C4-2B (cell line): ENCODE measurements at regions not wholly inside any gene's neighbourhood (a gene's known extent, or its start where the extent isn't known, plus 50 kb on each side); places are given as distances from the start of the nearest gene placed in this dataset.

Source experiments
- H3K27ac ChIP-seq: fragments of 450-650 bp; 2 replicates; pipeline ENCODE4 v1.5.1; 2017
- CTCF ChIP-seq: fragments of 450-650 bp; conservative IDR thresholded peaks from 2 replicates; pipeline ENCODE4 v1.5.1; 2017; ENCODE audit warnings: mild to moderate bottlenecking
- ZFX ChIP-seq: fragments of 450-650 bp; IDR thresholded peaks from 2 replicates; pipeline ENCODE4 v1.6.1; 2017

- no peak for TF ChIP-seq CTCF
- no peak for TF ChIP-seq ZFX
- no peak overlapping the region for H3K27ac ChIP-seq
Observed at GRCh38 chr5:143644727-143645126, 167.2 kb upstream of the HMHB1 start.

- TF ChIP-seq CTCF (no peak), ZFX (no peak)
- no peak overlapping the region for H3K27ac ChIP-seq
Observed at GRCh38 chr5:143642791-143643190, 169.2 kb upstream of the HMHB1 start.

- TF ChIP-seq CTCF: no peak
- no peak for TF ChIP-seq ZFX
- no peak overlapping the region for H3K27ac ChIP-seq
Observed at GRCh38 chr5:143641549-143642355, 170.2 kb upstream of the HMHB1 start.

- no peak overlapping the region for H3K27ac ChIP-seq
- no peak for TF ChIP-seq ZFX
- TF ChIP-seq CTCF: no peak
Observed at GRCh38 chr5:143638654-143639053, 173.3 kb upstream of the HMHB1 start.

- no peak for TF ChIP-seq CTCF
- no peak for TF ChIP-seq ZFX
- H3K27ac ChIP-seq: no peak overlapping the region
Observed at GRCh38 chr5:143636931-143637528, 174.9 kb upstream of the HMHB1 start.

- no peak overlapping the region for H3K27ac ChIP-seq
- TF ChIP-seq ZFX (no peak), CTCF (no peak)
Observed at GRCh38 chr5:143635888-143636287, 176.1 kb upstream of the HMHB1 start.

- no peak overlapping the region for H3K27ac ChIP-seq
- TF ChIP-seq ZFX (no peak), CTCF (no peak)
Observed at GRCh38 chr5:143635146-143635752, 176.7 kb upstream of the HMHB1 start.
